ENCODE measurements at regions not wholly inside any gene's neighbourhood (a gene's known extent, or its start where the extent isn't known, plus 50 kb on each side); places are given as distances from the start of the nearest gene placed in this dataset.

DNA sequence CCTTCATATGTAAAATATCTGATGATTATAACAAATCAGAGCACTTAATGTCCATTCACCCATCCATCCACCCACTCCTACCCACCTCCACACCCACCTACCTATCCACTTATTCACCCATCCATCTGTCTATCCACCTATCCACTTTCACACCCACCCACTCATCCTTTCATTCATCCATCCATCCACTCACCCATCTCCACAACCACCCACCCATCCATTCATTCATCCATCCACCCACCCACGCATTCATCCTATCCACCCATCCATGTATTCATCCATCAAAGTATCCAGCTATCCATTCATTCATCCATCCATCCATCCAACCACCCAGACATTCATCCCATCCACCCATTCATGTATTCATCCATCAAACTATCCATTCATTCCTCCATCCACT is 466.1 kb downstream of the AJAP1 start (continued):
- no peak for TF ChIP-seq CREB1 (CRISPR knock-in tag; IDR thresholded peaks at IDR 0.05; ENCODE audit: low read depth)
- TF ChIP-seq, protein P1, sequence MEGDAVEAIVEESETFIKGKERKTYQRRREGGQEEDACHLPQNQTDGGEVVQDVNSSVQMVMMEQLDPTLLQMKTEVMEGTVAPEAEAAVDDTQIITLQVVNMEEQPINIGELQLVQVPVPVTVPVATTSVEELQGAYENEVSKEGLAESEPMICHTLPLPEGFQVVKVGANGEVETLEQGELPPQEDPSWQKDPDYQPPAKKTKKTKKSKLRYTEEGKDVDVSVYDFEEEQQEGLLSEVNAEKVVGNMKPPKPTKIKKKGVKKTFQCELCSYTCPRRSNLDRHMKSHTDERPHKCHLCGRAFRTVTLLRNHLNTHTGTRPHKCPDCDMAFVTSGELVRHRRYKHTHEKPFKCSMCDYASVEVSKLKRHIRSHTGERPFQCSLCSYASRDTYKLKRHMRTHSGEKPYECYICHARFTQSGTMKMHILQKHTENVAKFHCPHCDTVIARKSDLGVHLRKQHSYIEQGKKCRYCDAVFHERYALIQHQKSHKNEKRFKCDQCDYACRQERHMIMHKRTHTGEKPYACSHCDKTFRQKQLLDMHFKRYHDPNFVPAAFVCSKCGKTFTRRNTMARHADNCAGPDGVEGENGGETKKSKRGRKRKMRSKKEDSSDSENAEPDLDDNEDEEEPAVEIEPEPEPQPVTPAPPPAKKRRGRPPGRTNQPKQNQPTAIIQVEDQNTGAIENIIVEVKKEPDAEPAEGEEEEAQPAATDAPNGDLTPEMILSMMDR (conservative IDR thresholded peaks at IDR 0.05; ENCODE audit: low read depth in 2 of 2), result no peak
- TF ChIP-seq EZH2phosphoT487 (IDR thresholded peaks at IDR 0.05; ENCODE audit: unreplicated experiment), result no peak
- TF ChIP-seq STAT1 (IDR thresholded peaks at IDR 0.05; ENCODE audit: unreplicated experiment), result no peak
- no peak for TF ChIP-seq NANOG (IDR thresholded peaks at IDR 0.05; ENCODE audit: borderline replicate concordance)
- no peak for TF ChIP-seq ZNF331 (CRISPR knock-in tag; IDR thresholded peaks at IDR 0.05; ENCODE audit: low read depth)
- no peak for TF ChIP-seq ZNF114 (CRISPR knock-in tag; IDR thresholded peaks at IDR 0.05)

DNA sequence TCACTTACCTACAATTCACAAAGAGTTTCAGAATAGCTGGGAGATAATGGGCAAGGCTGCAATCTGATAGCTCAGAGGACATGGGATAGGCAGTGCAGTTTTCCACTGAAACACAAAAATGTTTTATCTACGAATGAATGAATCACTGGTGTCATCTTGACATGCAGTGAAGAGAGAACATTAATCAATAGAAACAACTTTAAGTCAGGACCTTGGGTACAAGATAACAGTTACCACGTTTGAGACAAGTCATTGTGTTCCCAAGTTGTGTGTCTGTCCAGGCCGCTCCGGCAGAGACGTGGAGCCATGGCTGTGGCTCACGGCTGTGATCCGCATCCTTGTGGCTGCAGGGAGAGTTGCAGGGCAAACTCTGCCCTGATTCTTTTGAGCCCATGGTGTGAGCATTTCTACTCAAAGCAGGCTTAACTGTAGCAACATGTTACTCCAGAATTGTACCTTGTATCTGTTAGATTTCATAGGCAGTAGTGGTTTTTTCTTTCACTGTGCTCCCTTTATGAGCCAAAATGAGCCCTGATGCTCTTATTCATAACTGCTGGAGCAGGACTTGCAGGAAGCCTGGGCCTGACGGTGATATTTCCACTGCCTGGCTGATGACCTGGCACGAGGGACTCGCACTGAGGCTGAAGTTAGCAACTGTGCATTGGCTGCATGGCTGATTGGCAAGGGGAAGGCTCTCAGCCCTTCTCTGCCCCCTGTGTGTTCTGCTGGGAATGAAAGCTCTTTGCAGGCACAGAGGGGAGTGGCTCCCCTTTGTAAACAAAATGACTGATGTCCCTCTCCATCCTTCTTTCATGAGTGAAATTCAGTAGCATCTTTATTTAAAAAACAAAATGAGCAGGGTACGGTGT is 465.2 kb downstream of the AJAP1 start:
- Mint-ChIP-seq H3K27ac (no peak overlapping the region; the same call in 1 of the 2 replicates), H3K27me3 (ENCODE audit: insufficient read depth, low read depth, poor library complexity) (peaks cover 6% of the 10 kb centered on the region), H3K36me3 (ENCODE audit: low read depth) (peaks cover 10% of the 10 kb centered on the region; the same call in 2 of the 3 replicates), H3K4me1 (peaks cover 35% of the 10 kb centered on the region), H3K9me3 (peaks cover 20% of the 10 kb centered on the region), H3K4me3 (no peak overlapping the region)
- Histone ChIP-seq H3K36me3 (ENCODE audit: insufficient read depth) (no peaks in the 10 kb centered on the region; the same call in 1 of the 2 replicates), H3F3A (replicated peaks; ENCODE audit: low read depth) (no peaks in the 10 kb centered on the region), H3K79me2 (replicated peaks; ENCODE audit: insufficient read depth) (no peaks in the 10 kb centered on the region), H2AFZ (no peak overlapping the region), H3K4me1 (ENCODE audit: insufficient read depth) (no peaks in the 10 kb centered on the region), H3K4me2 (no peak overlapping the region), H3K27me3 (ENCODE audit: insufficient read depth) (no peaks in the 10 kb centered on the region), H4K20me1 (replicated peaks; ENCODE audit: insufficient read depth) (no peaks in the 10 kb centered on the region), H3K9me2 (ENCODE audit: insufficient read depth) (no peaks in the 10 kb centered on the region), H3K27ac (ENCODE audit: low read depth) (no peak overlapping the region), H3K4me3 (no peak overlapping the region)
- TF ChIP-seq JUNB (IDR thresholded peaks at IDR 0.05; ENCODE audit: unreplicated experiment) (no peak), POLR2AphosphoS5 (IDR thresholded peaks at IDR 0.05; ENCODE audit: low read depth) (no peak), NANOG (IDR thresholded peaks at IDR 0.05; ENCODE audit: borderline replicate concordance) (no peak), STAT1 (IDR thresholded peaks at IDR 0.05; ENCODE audit: unreplicated experiment) (no peak), EZH2phosphoT487 (IDR thresholded peaks at IDR 0.05; ENCODE audit: unreplicated experiment) (no peak), CREB1 (CRISPR knock-in tag; IDR thresholded peaks at IDR 0.05; ENCODE audit: low read depth) (no peak), ZNF331 (CRISPR knock-in tag; IDR thresholded peaks at IDR 0.05; ENCODE audit: low read depth) (no peak)
- TF ChIP-seq, protein P2, sequence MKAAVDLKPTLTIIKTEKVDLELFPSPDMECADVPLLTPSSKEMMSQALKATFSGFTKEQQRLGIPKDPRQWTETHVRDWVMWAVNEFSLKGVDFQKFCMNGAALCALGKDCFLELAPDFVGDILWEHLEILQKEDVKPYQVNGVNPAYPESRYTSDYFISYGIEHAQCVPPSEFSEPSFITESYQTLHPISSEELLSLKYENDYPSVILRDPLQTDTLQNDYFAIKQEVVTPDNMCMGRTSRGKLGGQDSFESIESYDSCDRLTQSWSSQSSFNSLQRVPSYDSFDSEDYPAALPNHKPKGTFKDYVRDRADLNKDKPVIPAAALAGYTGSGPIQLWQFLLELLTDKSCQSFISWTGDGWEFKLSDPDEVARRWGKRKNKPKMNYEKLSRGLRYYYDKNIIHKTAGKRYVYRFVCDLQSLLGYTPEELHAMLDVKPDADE (IDR thresholded peaks at IDR 0.05), result no peak
- TF ChIP-seq, protein P3, sequence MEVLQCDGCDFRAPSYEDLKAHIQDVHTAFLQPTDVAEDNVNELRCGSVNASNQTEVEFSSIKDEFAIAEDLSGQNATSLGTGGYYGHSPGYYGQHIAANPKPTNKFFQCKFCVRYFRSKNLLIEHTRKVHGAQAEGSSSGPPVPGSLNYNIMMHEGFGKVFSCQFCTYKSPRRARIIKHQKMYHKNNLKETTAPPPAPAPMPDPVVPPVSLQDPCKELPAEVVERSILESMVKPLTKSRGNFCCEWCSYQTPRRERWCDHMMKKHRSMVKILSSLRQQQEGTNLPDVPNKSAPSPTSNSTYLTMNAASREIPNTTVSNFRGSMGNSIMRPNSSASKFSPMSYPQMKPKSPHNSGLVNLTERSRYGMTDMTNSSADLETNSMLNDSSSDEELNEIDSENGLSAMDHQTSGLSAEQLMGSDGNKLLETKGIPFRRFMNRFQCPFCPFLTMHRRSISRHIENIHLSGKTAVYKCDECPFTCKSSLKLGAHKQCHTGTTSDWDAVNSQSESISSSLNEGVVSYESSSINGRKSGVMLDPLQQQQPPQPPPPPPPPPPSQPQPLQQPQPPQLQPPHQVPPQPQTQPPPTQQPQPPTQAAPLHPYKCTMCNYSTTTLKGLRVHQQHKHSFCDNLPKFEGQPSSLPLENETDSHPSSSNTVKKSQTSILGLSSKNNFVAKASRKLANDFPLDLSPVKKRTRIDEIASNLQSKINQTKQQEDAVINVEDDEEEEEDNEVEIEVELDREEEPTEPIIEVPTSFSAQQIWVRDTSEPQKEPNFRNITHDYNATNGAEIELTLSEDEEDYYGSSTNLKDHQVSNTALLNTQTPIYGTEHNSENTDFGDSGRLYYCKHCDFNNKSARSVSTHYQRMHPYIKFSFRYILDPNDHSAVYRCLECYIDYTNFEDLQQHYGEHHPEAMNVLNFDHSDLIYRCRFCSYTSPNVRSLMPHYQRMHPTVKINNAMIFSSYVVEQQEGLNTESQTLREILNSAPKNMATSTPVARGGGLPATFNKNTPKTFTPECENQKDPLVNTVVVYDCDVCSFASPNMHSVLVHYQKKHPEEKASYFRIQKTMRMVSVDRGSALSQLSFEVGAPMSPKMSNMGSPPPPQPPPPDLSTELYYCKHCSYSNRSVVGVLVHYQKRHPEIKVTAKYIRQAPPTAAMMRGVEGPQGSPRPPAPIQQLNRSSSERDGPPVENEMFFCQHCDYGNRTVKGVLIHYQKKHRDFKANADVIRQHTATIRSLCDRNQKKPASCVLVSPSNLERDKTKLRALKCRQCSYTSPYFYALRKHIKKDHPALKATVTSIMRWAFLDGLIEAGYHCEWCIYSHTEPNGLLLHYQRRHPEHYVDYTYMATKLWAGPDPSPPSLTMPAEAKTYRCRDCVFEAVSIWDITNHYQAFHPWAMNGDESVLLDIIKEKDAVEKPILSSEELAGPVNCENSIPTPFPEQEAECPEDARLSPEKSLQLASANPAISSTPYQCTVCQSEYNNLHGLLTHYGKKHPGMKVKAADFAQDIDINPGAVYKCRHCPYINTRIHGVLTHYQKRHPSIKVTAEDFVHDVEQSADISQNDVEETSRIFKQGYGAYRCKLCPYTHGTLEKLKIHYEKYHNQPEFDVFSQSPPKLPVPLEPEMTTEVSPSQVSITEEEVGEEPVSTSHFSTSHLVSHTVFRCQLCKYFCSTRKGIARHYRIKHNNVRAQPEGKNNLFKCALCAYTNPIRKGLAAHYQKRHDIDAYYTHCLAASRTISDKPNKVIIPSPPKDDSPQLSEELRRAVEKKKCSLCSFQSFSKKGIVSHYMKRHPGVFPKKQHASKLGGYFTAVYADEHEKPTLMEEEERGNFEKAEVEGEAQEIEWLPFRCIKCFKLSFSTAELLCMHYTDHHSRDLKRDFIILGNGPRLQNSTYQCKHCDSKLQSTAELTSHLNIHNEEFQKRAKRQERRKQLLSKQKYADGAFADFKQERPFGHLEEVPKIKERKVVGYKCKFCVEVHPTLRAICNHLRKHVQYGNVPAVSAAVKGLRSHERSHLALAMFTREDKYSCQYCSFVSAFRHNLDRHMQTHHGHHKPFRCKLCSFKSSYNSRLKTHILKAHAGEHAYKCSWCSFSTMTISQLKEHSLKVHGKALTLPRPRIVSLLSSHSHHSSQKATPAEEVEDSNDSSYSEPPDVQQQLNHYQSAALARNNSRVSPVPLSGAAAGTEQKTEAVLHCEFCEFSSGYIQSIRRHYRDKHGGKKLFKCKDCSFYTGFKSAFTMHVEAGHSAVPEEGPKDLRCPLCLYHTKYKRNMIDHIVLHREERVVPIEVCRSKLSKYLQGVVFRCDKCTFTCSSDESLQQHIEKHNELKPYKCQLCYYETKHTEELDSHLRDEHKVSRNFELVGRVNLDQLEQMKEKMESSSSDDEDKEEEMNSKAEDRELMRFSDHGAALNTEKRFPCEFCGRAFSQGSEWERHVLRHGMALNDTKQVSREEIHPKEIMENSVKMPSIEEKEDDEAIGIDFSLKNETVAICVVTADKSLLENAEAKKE (CRISPR knock-in tag; IDR thresholded peaks at IDR 0.05), result no peak
- TF ChIP-seq, protein P1 (conservative IDR thresholded peaks at IDR 0.05; ENCODE audit: low read depth in 2 of 2), result no peak
- ATAC-seq (peak; percentile 99), DNase-seq (ENCODE audit: low spot score) (no peak)
